ENCODE measurements at regions not wholly inside any gene's neighbourhood (a gene's known extent, or its start where the extent isn't known, plus 50 kb on each side); places are given as distances from the start of the nearest gene placed in this dataset.
A peak's percentile ranks its signal among the peaks of the same experiment; 100 is the strongest.

- no peaks in the 10 kb centered on the region for H3K9me1 ChIP-seq (replicated peaks; ENCODE audit: control insufficient read depth, extremely low read depth, insufficient read depth, low read length)
- BruUV-seq (replicated peaks) = no TSS peak
- H3K27me3 ChIP-seq (ENCODE audit: control insufficient read depth in 2 of 2, insufficient read depth in 2 of 2, low read length in 2 of 2) = no peaks in the 10 kb centered on the region
- dilution Hi-C loops (cut with MboI; ENCODE audit: extremely low pct_ligation_motif_present, low sequenced_read_pairs) = no loop called here
- no peak overlapping the region for H3K4me3 ChIP-seq (replicated peaks in 1 of 3; ENCODE audit: insufficient read depth in 1 of 3, low read depth in 1 of 3, low read length in 3 of 3)
- no peaks in the 10 kb centered on the region for H4K20me1 ChIP-seq (replicated peaks; ENCODE audit: control insufficient read depth, extremely low read depth, insufficient read depth, low read length)
- FAIRE-seq (no peak), DNase-seq (ENCODE audit: low read depth, low spot score) (peak; percentile 59)
- H3K27ac ChIP-seq (ENCODE audit: insufficient read depth, low read depth, low read length) = no peak overlapping the region
- no peak overlapping the region for H3K9ac ChIP-seq (replicated peaks; ENCODE audit: extremely low read depth, insufficient read depth, low read length)
- intact Hi-C loops (cut with micrococcal nuclease) = no loop called here
- H3K4me1 ChIP-seq (ENCODE audit: control insufficient read depth, extremely low read depth, insufficient read depth, low read length) = no peaks in the 10 kb centered on the region
- TF ChIP-seq POLR2A (IDR thresholded peaks at IDR 0.05; ENCODE audit: low read depth, low read length) (no peak), MYC (IDR thresholded peaks at IDR 0.05; ENCODE audit: low read depth, low read length) (no peak), MAX (IDR thresholded peaks at IDR 0.05; ENCODE audit: insufficient read depth, insufficient read length) (no peak), POLR2AphosphoS5 (IDR thresholded peaks at IDR 0.05; ENCODE audit: insufficient read depth, low read depth, low read length) (no peak), FOS (IDR thresholded peaks at IDR 0.05; ENCODE audit: borderline replicate concordance, insufficient read depth, low read length) (peak; percentile 88), JUN (IDR thresholded peaks at IDR 0.05; ENCODE audit: borderline replicate concordance, insufficient read depth, insufficient read length, low read depth) (no peak), GATA2 (IDR thresholded peaks at IDR 0.05; ENCODE audit: insufficient read depth, insufficient read length, low read depth, low read length) (no peak)
- H3K9me3 ChIP-seq (replicated peaks; ENCODE audit: control insufficient read depth, insufficient read depth, low read length) = no peaks in the 10 kb centered on the region
- H2AFZ ChIP-seq (ENCODE audit: low read depth, low read length) = no peak overlapping the region
- ChIA-PET CTCF (interaction anchor here (1.0 to 2.8 kb wide), 3 partner anchors 10 to 44 kb away, joined by 3 to 14 read pairs (median 6); no protein-coding TSS in a partner anchor), POLR2A (no interaction called here)
- no peaks in the 10 kb centered on the region for H3K36me3 ChIP-seq (ENCODE audit: control insufficient read depth in 2 of 2, extremely low read depth in 1 of 2, insufficient read depth in 2 of 2, low read length in 2 of 2)
- no peak overlapping the region for H3K4me2 ChIP-seq (ENCODE audit: insufficient read depth, low read length)
- H3K79me2 ChIP-seq (ENCODE audit: control insufficient read depth, insufficient read depth, low read length) = no peaks in the 10 kb centered on the region
Measured at GRCh38 chr1:194014014-194014413, 827.6 kb upstream of the B3GALT2 start.

GRCh38 chr1:194013561-194013960 lies 827.1 kb upstream of the B3GALT2 start:
- no peak overlapping the region for H3K4me3 ChIP-seq (replicated peaks in 1 of 3; ENCODE audit: insufficient read depth in 1 of 3, low read depth in 1 of 3, low read length in 3 of 3)
- intact Hi-C loops (cut with micrococcal nuclease) (no loop called here), dilution Hi-C loops (cut with MboI; ENCODE audit: extremely low pct_ligation_motif_present, low sequenced_read_pairs) (no loop called here)
- POLR2A ChIA-PET = no interaction called here
- H3K9ac ChIP-seq (replicated peaks; ENCODE audit: extremely low read depth, insufficient read depth, low read length) = no peak overlapping the region
- H3K27ac ChIP-seq (ENCODE audit: insufficient read depth, low read depth, low read length) = no peak overlapping the region
- CTCF ChIA-PET = interaction anchor here (1.0 to 2.8 kb wide), 3 partner anchors 11 to 44 kb away, joined by 3 to 14 read pairs (median 6); no protein-coding TSS in a partner anchor
- H3K36me3 ChIP-seq (ENCODE audit: control insufficient read depth in 2 of 2, extremely low read depth in 1 of 2, insufficient read depth in 2 of 2, low read length in 2 of 2) = no peaks in the 10 kb centered on the region
- no TSS peak for BruUV-seq (replicated peaks)
- H3K4me1 ChIP-seq (ENCODE audit: control insufficient read depth, extremely low read depth, insufficient read depth, low read length) = no peaks in the 10 kb centered on the region
- TF ChIP-seq CTCF (IDR thresholded peaks at IDR 0.05; ENCODE audit: extremely low read depth in 1 of 2, insufficient read depth in 1 of 2, low read depth in 1 of 2, low read length in 2 of 2) = no peak
- TF ChIP-seq POLR2A (IDR thresholded peaks at IDR 0.05; ENCODE audit: low read depth, low read length) = no peak
- TF ChIP-seq EZH2 (IDR thresholded peaks at IDR 0.05; ENCODE audit: borderline replicate concordance, low read depth, low read length, severe bottlenecking) = no peak
- TF ChIP-seq MYC (IDR thresholded peaks at IDR 0.05; ENCODE audit: low read depth, low read length) = no peak
- TF ChIP-seq POLR2AphosphoS5 (IDR thresholded peaks at IDR 0.05; ENCODE audit: insufficient read depth, low read depth, low read length) = no peak
- no peak for TF ChIP-seq MAX (IDR thresholded peaks at IDR 0.05; ENCODE audit: insufficient read depth, insufficient read length)
- no peaks in the 10 kb centered on the region for H3K9me3 ChIP-seq (replicated peaks; ENCODE audit: control insufficient read depth, insufficient read depth, low read length)
- H4K20me1 ChIP-seq (replicated peaks; ENCODE audit: control insufficient read depth, extremely low read depth, insufficient read depth, low read length) = no peaks in the 10 kb centered on the region
- H3K27me3 ChIP-seq (ENCODE audit: control insufficient read depth in 2 of 2, insufficient read depth in 2 of 2, low read length in 2 of 2) = no peaks in the 10 kb centered on the region
- no peak for FAIRE-seq
- no peaks in the 10 kb centered on the region for H3K9me1 ChIP-seq (replicated peaks; ENCODE audit: control insufficient read depth, extremely low read depth, insufficient read depth, low read length)
- H3K79me2 ChIP-seq (ENCODE audit: control insufficient read depth, insufficient read depth, low read length) = no peaks in the 10 kb centered on the region
- H3K4me2 ChIP-seq (ENCODE audit: insufficient read depth, low read length) = no peak overlapping the region
- peak; percentile 6 for DNase-seq (ENCODE audit: low read depth, low spot score)
- H2AFZ ChIP-seq (ENCODE audit: low read depth, low read length) = no peak overlapping the region
